ENCODE measurements at regions not wholly inside any gene's neighbourhood (a gene's known extent, or its start where the extent isn't known, plus 50 kb on each side); places are given as distances from the start of the nearest gene placed in this dataset.

DNA sequence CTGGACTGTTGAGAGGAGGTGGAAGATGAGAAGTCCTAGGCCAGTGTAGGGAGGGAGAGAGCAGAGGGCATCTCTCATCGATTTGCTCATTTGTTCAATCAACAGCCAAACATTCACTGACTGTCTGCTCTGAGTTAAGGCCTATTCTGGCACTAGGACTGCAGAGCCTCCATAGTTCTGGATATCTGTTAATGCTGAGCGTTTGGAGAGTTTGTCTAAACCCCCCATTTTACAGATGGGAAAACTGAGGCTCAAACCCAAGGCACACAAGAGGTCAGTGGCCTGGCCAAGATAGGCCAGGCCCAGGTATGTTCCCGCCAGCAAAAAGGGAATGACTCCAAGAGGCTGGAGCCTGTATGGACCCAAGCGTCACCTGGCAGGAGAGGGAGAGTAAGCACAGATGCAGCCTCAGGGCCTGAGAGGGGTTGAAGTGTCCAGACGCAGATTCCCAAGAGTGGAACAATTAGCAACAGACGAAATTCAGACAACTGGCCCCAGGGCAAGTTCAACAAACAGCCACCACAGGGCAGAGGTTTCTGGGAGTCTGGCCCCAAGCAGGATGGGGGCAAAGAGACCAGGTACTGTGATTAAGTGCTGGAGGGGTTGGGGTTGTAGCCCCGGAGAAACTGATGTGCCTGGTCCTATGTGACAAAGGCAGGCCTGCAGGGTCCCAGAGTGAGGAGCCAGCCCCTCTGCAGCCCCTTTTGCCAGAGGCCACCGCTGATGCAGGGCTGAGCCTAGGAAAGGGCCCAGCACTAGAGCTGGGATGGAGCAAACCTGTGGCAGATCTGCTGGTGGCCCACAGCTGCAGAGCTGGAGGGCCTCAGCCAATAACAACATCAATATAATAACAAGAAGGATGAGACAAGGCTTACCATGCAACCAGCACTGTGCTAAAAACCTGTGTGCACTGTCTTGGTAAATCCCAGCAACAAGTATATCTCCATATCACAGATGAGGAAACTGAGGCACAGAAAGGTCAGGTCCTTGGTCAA, 245.1 kb upstream of the TLE3 start:
- no peak overlapping the region for H3K4me2 ChIP-seq (ENCODE audit: low read length)
- no peaks in the 10 kb centered on the region for H3K27me3 ChIP-seq (ENCODE audit: insufficient read depth, low read depth, low read length)
- H4K20me1 ChIP-seq (ENCODE audit: insufficient read depth), result no peaks in the 10 kb centered on the region
- no peak overlapping the region for H3K9ac ChIP-seq (ENCODE audit: low read length)
- no peaks in the 10 kb centered on the region for H3K79me2 ChIP-seq (replicated peaks; ENCODE audit: insufficient read depth, low read length)
- TF ChIP-seq REST (IDR thresholded peaks at IDR 0.05; ENCODE audit: borderline replicate concordance) (no peak), POLR2AphosphoS5 (IDR thresholded peaks at IDR 0.05) (no peak), EZH2 (IDR thresholded peaks at IDR 0.05; ENCODE audit: borderline replicate concordance, insufficient read depth, low read length, poor library complexity, severe bottlenecking) (no peak), SMC3 (conservative IDR thresholded peaks at IDR 0.05; ENCODE audit: poor library complexity) (no peak), TAF1 (IDR thresholded peaks at IDR 0.05; ENCODE audit: low read depth) (no peak), MXI1 (conservative IDR thresholded peaks at IDR 0.05; ENCODE audit: poor library complexity, severe bottlenecking) (no peak), EP300 (conservative IDR thresholded peaks at IDR 0.05; ENCODE audit: poor library complexity, severe bottlenecking) (no peak), RAD21 (conservative IDR thresholded peaks at IDR 0.05) (no peak)
- TF ChIP-seq, protein P1, sequence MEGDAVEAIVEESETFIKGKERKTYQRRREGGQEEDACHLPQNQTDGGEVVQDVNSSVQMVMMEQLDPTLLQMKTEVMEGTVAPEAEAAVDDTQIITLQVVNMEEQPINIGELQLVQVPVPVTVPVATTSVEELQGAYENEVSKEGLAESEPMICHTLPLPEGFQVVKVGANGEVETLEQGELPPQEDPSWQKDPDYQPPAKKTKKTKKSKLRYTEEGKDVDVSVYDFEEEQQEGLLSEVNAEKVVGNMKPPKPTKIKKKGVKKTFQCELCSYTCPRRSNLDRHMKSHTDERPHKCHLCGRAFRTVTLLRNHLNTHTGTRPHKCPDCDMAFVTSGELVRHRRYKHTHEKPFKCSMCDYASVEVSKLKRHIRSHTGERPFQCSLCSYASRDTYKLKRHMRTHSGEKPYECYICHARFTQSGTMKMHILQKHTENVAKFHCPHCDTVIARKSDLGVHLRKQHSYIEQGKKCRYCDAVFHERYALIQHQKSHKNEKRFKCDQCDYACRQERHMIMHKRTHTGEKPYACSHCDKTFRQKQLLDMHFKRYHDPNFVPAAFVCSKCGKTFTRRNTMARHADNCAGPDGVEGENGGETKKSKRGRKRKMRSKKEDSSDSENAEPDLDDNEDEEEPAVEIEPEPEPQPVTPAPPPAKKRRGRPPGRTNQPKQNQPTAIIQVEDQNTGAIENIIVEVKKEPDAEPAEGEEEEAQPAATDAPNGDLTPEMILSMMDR (IDR thresholded peaks at IDR 0.05; ENCODE audit: poor library complexity, severe bottlenecking), result no peak
- H3K4me3 ChIP-seq (ENCODE audit: low read length), result no peak overlapping the region
- no peak overlapping the region for H3K27ac ChIP-seq (ENCODE audit: low read length)
- no peaks in the 10 kb centered on the region for H3K9me2 ChIP-seq (ENCODE audit: insufficient read depth, low read length)
- no peaks in the 10 kb centered on the region for H3K36me3 ChIP-seq (ENCODE audit: insufficient read depth, low read length)
- no peaks in the 10 kb centered on the region for H3F3A ChIP-seq (ENCODE audit: insufficient read depth, low read length, poor library complexity, severe bottlenecking)
- H2AFZ ChIP-seq (ENCODE audit: low read depth, low read length), result no peak overlapping the region
- H3K9me3 ChIP-seq (ENCODE audit: low read length), result no peaks in the 10 kb centered on the region

GRCh38 chr15:70342141-70342540, 244.4 kb upstream of the TLE3 start:
- H3K79me2 ChIP-seq (replicated peaks; ENCODE audit: insufficient read depth, low read length), result no peaks in the 10 kb centered on the region
- H2AFZ ChIP-seq (ENCODE audit: low read depth, low read length), result no peak overlapping the region
- H3K9me2 ChIP-seq (ENCODE audit: insufficient read depth, low read length), result no peaks in the 10 kb centered on the region
- TF ChIP-seq MXI1 (conservative IDR thresholded peaks at IDR 0.05; ENCODE audit: poor library complexity, severe bottlenecking) (no peak), POLR2AphosphoS5 (IDR thresholded peaks at IDR 0.05) (no peak), TAF1 (IDR thresholded peaks at IDR 0.05; ENCODE audit: low read depth) (no peak), EP300 (conservative IDR thresholded peaks at IDR 0.05; ENCODE audit: poor library complexity, severe bottlenecking) (no peak), RAD21 (conservative IDR thresholded peaks at IDR 0.05) (no peak)
- TF ChIP-seq, protein P1 (IDR thresholded peaks at IDR 0.05; ENCODE audit: poor library complexity, severe bottlenecking), result no peak
- H3K9ac ChIP-seq (ENCODE audit: low read length), result no peak overlapping the region
- H3F3A ChIP-seq (ENCODE audit: insufficient read depth, low read length, poor library complexity, severe bottlenecking), result no peaks in the 10 kb centered on the region
- no peaks in the 10 kb centered on the region for H3K9me3 ChIP-seq (ENCODE audit: low read length)
- no peaks in the 10 kb centered on the region for H4K20me1 ChIP-seq (ENCODE audit: insufficient read depth)
- no peak overlapping the region for H3K4me3 ChIP-seq (ENCODE audit: low read length)
- H3K27me3 ChIP-seq (ENCODE audit: insufficient read depth, low read depth, low read length), result no peaks in the 10 kb centered on the region
- H3K36me3 ChIP-seq (ENCODE audit: insufficient read depth, low read length), result no peaks in the 10 kb centered on the region
- no peak overlapping the region for H3K4me2 ChIP-seq (ENCODE audit: low read length)
- no peak overlapping the region for H3K27ac ChIP-seq (ENCODE audit: low read length)

Measured in neural cell (in vitro differentiated cells).